Hepatocyte (in vitro differentiated cells): ENCODE measurements at regions not wholly inside any gene's neighbourhood (a gene's known extent, or its start where the extent isn't known, plus 50 kb on each side); places are given as distances from the start of the nearest gene placed in this dataset.
A peak's percentile ranks its signal among the peaks of the same experiment; 100 is the strongest.

Experiments used
- EZH2 ChIP-seq: fragments of 200-600 bp; sonication (generic); IDR thresholded peaks from 2 replicates; pipeline ENCODE4 v1.6.1; 2016; ENCODE audit warnings: antibody characterized with exemption, mild to moderate bottlenecking, borderline replicate concordance
- EZH2phosphoT487 ChIP-seq: fragments of 200-600 bp; sonication (generic); IDR thresholded peaks from one replicate; pipeline ENCODE4 v1.6.1; 2018; ENCODE audit warnings: antibody characterized with exemption, mild to moderate bottlenecking, low read depth, moderate library complexity; ENCODE audit not compliant: unreplicated experiment, severe bottlenecking
- TF ChIP-seq, protein P1 (sequence below): fragments of 200-600 bp; sonication (generic); IDR thresholded peaks from 2 replicates; pipeline ENCODE4 v1.5.1; 2016; ENCODE audit warnings: antibody characterized with exemption, mild to moderate bottlenecking; ENCODE audit not compliant: poor library complexity

DNA sequence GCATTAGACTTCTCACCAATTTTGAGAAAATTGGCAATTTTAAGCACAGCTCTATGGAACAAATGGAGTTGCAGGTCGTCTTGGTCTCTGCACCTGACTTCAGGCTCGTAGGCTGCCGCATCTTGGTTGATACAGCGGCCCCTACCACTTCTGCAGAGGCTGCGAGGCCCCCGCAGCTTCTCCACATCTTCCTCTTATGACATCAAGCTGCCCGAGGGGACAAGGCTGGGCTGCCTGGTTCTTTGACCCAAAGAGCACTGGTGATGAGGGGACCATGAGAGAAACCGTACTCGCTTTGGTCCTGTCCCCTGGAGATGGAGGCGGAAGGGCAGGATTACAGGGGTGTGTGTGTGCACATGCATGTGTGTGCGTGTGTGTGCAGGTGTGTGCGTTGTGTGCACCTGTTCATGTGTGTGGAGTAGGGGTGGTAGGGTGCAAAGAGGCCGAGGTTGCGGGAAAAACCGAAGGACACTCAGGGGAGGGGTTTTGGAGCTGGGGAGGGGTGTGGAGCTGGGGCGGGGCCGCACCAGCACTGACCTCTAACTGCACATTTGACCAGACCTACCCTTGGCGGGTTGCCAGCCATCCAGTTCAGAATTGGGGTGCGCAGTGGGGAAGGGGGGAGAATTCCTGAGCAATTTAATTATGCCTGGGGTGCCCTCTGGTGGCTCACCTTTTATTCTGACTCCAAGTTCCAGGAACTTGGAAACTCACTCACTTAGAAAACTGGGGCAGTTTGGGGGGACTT lies 65.1 kb upstream of the ARHGEF7 start:
- TF ChIP-seq, protein P1, sequence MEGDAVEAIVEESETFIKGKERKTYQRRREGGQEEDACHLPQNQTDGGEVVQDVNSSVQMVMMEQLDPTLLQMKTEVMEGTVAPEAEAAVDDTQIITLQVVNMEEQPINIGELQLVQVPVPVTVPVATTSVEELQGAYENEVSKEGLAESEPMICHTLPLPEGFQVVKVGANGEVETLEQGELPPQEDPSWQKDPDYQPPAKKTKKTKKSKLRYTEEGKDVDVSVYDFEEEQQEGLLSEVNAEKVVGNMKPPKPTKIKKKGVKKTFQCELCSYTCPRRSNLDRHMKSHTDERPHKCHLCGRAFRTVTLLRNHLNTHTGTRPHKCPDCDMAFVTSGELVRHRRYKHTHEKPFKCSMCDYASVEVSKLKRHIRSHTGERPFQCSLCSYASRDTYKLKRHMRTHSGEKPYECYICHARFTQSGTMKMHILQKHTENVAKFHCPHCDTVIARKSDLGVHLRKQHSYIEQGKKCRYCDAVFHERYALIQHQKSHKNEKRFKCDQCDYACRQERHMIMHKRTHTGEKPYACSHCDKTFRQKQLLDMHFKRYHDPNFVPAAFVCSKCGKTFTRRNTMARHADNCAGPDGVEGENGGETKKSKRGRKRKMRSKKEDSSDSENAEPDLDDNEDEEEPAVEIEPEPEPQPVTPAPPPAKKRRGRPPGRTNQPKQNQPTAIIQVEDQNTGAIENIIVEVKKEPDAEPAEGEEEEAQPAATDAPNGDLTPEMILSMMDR = peak; percentile 69
- TF ChIP-seq EZH2 = no peak
- no peak for TF ChIP-seq EZH2phosphoT487
